GM19351 (cell line): ENCODE measurements at regions not wholly inside any gene's neighbourhood (a gene's known extent, or its start where the extent isn't known, plus 50 kb on each side); places are given as distances from the start of the nearest gene placed in this dataset.
"Not testable (repeated sequence)": the region's sequence is repeated elsewhere in the genome, so short reads cannot be mapped to it uniquely, and the experiment has no call there.

Experiments used
- ATAC-seq: cut with Tn5 transposase; IDR thresholded peaks from one replicate; pipeline ENCODE4 v1.9.1; 2021; ENCODE audit warnings: mild to moderate bottlenecking, moderate library complexity; ENCODE audit not compliant: unreplicated experiment

DNA sequence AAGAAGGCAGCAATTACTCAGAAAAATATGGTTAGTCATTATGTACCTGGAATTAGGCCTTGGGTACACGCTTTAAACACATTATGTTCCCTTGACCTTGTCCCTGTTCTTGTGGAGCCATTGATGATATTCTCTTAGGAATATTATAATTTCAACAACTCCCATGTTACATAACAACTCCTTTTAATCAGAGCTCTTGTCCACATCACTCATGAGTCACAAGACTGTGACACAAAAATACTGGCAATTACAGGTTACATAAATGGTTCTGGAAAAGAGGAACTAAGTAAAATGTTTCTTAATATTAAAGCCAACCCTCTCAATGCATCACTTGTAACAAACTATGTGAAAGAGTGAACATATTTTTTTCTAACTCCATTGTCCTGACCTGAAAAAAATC, 143.8 kb upstream of the PCLO start:
- ATAC-seq: no peak

DNA sequence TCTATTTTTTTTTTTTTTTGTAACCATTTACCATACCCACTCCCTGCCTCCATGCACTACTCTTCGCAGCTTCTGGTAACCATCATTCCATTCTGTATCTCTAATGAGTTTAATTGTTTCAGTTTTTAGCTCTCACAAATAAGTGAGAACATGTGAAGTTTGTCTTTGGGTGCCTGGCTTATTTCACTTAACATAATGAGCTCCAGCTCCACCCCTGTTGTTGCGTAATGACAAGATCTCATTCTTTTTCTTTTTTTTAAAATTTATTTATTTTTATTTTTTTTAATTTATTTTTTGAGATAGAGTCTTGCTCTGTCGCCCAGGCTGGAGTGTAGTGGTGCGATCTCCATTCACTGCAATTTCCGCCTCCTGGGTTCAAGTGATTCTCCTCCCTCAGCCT, 142.3 kb upstream of the PCLO start:
- ATAC-seq: no peak

DNA sequence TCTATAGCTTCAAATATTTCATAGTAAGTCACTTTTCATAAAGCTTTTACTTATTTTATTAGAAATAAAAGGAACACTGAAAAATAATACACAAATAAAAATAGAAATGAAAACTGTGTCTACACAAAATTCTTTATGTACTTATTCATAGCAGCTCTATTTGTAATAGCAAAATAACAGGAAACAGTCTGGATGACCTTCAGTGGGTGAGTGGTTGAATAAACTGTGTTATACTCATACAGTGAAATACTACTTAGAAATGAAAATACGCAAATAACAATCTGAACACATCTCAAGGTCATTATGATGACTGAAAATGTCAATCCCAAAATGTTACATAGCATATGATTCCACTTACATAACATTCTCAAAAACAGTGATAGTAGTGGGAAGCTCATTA, 138.7 kb upstream of the PCLO start:
- ATAC-seq: no peak

DNA sequence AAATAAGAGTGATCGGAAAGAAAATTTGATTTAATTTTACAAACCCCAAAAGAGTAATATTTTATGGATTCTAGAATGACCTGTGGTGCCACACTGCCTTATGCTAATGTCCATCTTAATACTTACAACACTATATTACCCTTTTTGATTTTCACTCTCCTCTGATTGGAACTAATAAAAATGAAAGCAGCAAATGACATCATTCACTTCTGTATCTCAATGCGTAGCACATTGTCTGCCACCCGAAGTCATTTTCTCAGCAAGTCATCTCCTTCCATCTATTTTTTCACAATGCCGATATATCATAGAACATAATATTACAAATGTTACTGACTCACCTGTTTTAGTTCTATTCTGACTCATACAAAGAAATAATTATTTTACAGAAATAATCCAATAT, 127.5 kb upstream of the PCLO start:
- no peak for ATAC-seq

DNA sequence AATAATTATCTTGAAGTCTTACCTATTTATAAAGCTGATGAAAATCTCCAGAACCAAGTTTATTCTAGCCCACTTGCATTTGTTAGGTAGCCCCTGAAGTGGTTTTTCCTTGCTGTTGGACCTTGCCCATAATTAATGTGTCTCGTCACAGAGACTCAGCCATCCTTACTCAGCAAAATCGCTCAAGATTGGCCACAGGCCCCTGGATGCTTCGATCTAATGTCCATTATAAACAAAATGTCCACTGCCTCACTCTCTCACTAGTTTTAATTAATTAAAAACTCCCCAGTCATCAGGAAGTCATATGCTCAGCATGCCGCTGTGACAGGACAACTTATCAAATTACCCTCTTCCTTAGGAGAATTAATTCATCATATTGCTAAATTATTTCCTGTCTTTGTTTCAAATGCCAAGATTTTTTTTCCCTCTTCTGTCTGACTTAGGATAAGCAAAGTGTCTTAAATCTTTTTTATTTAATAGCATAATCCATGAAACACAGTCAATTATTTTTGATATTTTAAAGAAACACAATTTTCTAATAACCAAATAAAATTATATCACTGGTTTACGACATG, 126.8 kb upstream of the PCLO start:
- no peak for ATAC-seq

DNA sequence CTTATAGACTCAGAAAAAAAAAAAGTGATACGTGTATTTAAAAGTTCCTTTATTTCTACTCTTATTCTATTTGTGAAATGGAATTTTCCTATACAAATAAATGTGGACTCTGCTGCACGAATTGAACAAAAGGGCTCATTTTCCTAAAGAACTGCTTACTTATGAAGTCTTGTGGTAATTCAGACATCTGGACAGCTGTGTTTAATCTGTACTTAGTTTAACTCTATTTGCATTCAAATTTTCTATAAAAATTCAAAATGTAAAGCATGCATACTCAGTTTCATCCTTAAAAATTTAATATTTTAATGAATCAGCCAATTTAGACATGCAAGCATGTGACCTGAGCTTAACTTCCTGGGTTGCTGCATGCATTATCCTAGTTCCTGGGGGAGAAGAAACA, 118.0 kb upstream of the PCLO start:
- ATAC-seq: no peak

DNA sequence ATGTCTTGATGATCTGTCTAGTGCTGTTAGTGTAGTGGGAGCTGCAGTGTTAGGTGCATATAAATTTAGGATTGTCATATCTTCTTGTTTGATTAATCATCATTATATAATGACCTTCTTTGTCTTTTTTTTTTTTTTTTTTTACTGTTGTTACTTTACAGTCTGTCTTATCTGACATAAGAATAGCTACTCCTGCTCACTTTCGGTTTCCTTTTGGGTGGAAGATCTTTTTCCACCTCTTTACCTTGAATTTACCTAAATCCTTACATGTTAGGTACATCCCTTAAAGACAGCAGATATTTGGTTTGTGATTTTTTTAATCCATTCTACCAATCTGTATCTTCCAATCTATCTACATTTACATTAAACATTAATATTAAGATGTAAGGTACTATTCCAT, 113.6 kb upstream of the PCLO start:
- ATAC-seq: no peak

DNA sequence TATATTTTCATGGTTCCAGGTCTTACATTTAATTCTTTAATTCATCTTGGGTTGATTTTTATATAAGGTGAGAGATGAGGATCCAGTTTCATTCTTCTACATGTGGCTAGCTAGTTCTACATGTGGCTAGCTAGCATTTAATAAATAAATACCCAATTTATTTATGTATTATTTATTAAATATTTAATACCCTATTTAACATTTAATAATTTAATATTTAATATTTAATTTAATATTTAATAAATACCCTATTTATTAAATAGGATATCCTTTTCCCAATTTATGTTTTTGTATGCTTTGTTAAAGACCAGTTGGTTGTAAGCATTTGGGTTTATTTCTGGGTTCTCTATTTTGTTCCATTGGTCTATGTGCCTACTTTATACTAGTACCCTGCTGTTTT, 111.0 kb upstream of the PCLO start:
- ATAC-seq: no peak

DNA sequence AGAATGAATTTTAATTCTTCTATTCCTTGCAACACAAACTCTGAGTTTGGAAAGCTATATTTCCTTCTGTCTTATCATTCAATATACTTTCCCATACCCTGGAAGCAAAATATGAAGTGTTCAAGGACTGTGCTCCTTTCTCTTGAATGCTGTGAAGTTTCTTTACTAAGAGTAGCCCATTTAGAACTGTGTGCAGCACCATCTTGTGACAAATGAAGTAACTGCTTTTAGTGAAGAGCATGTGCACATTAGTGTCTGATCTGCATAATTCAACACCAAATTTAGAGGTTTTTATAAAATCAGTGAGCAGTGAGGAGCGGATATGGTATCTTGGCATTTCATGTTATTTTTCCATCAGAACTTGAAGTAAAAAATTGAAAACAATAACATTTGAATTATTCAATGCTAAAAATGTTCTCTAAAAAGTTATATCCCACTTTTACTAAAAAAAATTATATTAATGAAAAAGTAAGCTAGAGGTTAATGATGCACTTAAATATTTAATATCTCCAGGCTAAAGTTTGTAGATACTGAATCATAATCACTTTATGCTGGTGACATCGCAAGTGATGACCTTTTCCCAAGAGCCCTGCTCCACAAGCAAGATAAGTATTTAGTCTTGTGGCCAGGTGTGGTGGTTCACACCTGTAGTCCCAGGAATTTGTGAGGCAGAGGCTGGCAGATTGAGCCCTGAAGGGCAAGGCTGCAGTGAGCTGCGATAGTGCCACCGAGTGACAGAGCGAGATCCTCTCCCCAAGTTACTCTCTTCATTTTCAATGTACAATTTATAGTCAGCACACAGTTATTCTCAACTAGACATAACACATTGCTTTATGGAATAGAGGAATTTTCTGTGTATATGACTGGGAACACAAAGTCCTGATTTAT, 108.8 kb upstream of the PCLO start:
- peak; percentile 75 for ATAC-seq

DNA sequence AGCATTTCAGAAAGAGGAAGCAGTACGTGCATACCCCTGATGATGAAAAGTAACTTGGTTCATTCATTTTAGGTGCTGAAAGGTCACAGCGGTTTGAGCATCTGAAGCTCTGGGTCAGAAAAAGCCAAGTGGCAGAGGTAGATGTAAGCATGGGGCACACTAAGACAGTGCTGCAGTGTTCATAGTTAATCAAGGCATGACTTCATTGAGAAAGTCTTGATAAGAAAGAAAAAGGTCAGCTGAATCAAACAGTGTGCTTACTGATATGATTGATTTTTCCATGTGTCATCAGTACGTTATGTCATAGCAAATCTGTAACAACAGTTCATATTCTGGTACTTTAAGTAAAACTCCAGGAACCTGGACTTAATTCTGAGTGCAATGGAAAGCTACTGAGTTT, 107.7 kb upstream of the PCLO start:
- ATAC-seq: no peak

DNA sequence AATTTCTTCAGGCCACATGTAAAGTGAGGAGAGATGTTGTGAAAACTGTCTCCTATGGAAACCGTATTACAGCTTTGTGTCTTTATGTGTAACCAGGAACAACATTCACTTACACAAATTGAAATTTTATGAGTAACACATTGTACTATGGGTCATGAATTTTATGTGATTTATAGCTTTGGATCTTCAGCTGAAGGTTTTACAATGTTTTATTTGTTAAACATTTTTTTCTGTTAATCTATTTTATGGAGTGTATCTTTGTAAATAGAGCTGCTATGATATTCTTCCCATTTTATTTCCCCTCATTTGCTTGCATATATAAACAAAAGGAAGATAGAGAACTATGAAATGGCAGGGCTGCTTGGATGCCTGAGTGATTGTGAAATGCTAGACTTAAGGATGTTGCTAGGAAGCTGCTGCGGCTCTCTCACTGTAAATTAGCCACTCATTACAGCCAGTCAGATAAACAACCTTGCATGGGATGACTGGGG, 104.5 kb upstream of the PCLO start:
- no peak for ATAC-seq

DNA sequence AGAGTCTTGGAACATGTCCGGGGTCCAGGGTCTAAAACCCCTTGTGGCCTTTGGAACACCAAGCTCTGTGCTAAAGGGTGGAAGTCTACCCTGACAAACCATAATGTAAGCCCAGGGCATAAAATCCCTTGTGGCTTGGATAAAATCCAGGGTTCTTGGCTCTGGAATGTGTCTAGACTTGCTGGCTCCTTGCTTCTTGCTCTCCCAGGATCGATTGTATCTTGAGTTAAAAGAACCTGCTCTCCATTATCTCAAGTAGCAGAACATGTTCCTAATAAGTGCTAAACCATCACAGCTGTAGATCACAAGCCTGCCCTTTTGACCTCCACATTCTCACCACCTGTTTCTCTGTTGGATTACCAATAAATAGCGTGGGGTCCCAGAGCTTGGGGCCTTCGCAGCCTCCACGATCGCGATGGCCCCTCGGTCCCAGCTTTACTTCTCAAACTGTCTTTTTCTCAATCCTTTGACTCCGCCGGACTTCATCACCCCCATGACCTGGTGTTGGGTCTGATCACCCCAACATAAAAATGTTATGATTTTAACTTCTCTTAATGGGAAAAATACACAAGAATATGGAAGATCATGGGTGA, 100.9 kb upstream of the PCLO start:
- ATAC-seq: not testable (repeated sequence)

DNA sequence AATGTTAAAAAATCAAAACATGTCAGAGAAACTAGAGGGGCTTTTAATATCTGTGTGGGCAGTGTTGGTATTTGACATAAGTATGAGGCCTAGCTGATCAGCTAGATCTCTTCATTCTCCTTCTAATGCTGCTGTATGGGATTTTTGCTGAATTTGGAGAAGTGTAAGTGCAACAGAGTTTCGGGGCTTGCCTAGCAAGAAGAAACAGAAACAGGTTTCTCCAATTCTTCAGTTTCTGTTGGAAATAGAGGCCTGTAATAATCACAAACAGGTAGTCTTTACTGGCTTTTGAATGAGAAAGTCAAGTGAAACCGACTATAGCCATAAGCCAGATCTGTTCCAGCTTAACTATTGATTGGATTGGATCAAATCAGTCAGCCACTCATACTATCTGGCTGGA, 96.4 kb upstream of the PCLO start:
- no peak for ATAC-seq

DNA sequence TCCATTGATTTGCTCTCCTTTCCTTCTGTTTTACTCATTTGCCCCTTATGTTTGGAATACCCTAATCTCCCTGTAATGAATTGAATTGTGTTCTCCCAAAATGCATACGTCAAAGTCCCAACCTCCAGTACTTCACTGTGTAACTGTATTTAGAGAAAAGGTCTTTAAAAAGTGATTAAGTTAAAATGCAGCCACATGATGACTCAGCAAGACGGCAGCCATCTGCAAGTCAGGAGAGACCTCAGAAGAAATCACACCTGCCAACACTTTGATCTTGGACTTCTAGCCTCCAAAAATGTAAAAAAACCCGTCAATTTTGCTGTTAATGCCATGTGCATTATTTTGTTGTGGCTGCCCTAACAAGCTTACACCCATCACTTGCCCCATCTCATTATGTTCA, 85.3 kb upstream of the PCLO start:
- ATAC-seq: no peak

DNA sequence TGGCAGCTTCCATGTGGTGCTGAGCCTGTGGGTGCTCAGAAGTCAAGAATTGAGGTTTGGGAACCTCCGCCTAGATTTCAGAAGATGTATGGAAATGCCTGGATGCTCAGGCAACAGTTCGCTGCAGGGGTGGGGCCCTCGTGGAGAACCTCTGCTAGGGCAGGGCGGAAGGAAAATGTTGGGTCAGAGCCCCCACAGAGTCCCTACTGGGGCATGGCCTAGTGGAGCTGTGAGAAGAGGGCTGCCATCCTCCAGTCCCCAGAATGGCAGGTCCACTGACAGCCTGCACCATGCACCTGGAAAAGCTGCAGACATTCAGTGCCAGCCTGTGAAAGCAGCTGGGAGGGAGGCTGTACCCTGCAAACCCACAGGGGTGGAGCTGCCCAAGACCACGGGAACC, 56.5 kb upstream of the PCLO start:
- not testable (repeated sequence) for ATAC-seq

DNA sequence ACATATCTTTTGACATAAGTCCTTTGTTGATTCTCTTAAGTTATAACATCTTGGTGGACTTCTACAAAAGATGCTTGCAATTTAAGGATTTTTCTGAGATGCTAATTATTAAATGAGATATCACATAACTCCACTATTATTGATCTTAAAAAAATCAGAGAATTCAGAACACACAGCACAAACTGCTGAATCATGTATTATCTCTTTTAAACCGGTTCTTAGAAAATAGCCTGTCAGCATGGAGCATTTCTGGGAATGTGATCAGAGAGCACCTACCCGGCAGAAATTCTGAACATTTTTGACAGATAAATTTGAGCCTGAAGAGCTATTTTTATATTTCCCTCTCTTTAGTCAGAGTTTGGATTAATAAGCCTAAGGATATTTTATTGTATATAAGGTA, 50.2 kb upstream of the PCLO start:
- no peak for ATAC-seq
